H1 (cell line): ENCODE measurements at regions not wholly inside any gene's neighbourhood (a gene's known extent, or its start where the extent isn't known, plus 50 kb on each side); places are given as distances from the start of the nearest gene placed in this dataset.

Source experiments
- CTCF ChIA-PET: fragments of 300-600 bp; sonication (Branson Sonifier 250); formaldehyde crosslinking; loops from one replicate; lab custom pipeline; 2021; ENCODE audit not compliant: partially characterized antibody; lab: Charles Lee
- POLR2A ChIA-PET: fragments of 300-600 bp; sonication (Branson Sonifier 250); formaldehyde crosslinking; loops from one replicate; lab custom pipeline; 2021; ENCODE audit warnings: inconsistent platforms; ENCODE audit not compliant: partially characterized antibody; lab: Charles Lee
- DNase-seq, 2 experiments: peaks; one replicate each; pipeline versions ENCODE4 v3.0.0 to v3.0.0-alpha.2; 2010 to 2022; ENCODE audit warnings: low spot score in 2 of 2, low read depth in 1 of 2, mixed read lengths in 1 of 2
- FAIRE-seq: peaks from 2 replicates; lab custom pipeline; 2011; peaks lifted over from hg19 to GRCh38; lab: Jason Lieb, UNC
- H2AFZ ChIP-seq: 2 replicates; pipeline ENCODE4 v1.8.1; 2012; ENCODE audit warnings: low read length, inconsistent platforms
- H2AK5ac ChIP-seq: 2 replicates; pipeline ENCODE4 v1.6.1; 2013; ENCODE audit warnings: low read depth, low read length
- H2BK120ac ChIP-seq: replicated peaks from 2 replicates; pipeline ENCODE3; 2013; ENCODE audit warnings: low read depth, low read length, inconsistent platforms
- H2BK12ac ChIP-seq: 2 replicates; pipeline ENCODE4 v1.6.1; 2013; ENCODE audit warnings: low read depth, low read length
- H2BK15ac ChIP-seq: 2 replicates; pipeline ENCODE4 v1.6.1; 2013; ENCODE audit warnings: low read length
- H2BK20ac ChIP-seq: 2 replicates; pipeline ENCODE4 v1.6.1; 2013; ENCODE audit warnings: low read length
- H2BK5ac ChIP-seq: 2 replicates; pipeline ENCODE4 v1.6.1; 2013; ENCODE audit warnings: low read depth, low read length
- H3K14ac ChIP-seq: 2 replicates; pipeline ENCODE4 v1.6.1; 2013; ENCODE audit warnings: inconsistent platforms; ENCODE audit not compliant: insufficient read length
- H3K18ac ChIP-seq: 2 replicates; pipeline ENCODE4 v1.6.1; 2013; ENCODE audit warnings: low read length; ENCODE audit errors: extremely low read depth
- H3K23ac ChIP-seq: 2 replicates; pipeline ENCODE4 v1.6.1; 2013; ENCODE audit warnings: inconsistent platforms; ENCODE audit not compliant: insufficient read length
- H3K23me2 ChIP-seq: 2 replicates; pipeline ENCODE4 v1.6.1; 2013; ENCODE audit warnings: low read depth, low read length
- H3K27ac ChIP-seq: 2 replicates; pipeline ENCODE4 v1.6.1; 2011; ENCODE audit warnings: low read depth, low read length, inconsistent platforms
- H3K27me3 ChIP-seq, 4 experiments: replicated peaks in 1 of 4; 1 replicate in 1 of 4; 2 replicates in 3 of 4; pipeline versions ENCODE4 v1.6.1 to v1.8.1; 2011 to 2013; ENCODE audit warnings: low read length in 3 of 4, mild to moderate bottlenecking in 3 of 4, inconsistent platforms in 2 of 4, mixed read lengths in 2 of 4, moderate library complexity in 1 of 4; ENCODE audit not compliant: control insufficient read depth in 3 of 4, insufficient read depth in 3 of 4; ENCODE audit errors: extremely low read depth in 1 of 4
- H3K36me3 ChIP-seq, 4 experiments: 2 replicates each; pipeline versions ENCODE4 v1.6.1 to v1.8.1; 2011 to 2013; ENCODE audit warnings: mild to moderate bottlenecking in 4 of 4, low read length in 3 of 4, moderate library complexity in 2 of 4, control low read depth in 1 of 4, inconsistent platforms in 1 of 4; ENCODE audit not compliant: insufficient read depth in 4 of 4, control insufficient read depth in 2 of 4
- H3K4ac ChIP-seq: replicated peaks from 2 replicates; pipeline ENCODE3; 2013; ENCODE audit warnings: low read length, low read depth, mixed read lengths, inconsistent platforms; ENCODE audit not compliant: insufficient read length
- H3K4me1 ChIP-seq, 4 experiments: replicated peaks in 1 of 4; 1 replicate in 1 of 4; 2 replicates in 3 of 4; pipeline versions ENCODE4 v1.6.1 to v1.8.1; 2011 to 2013; ENCODE audit warnings: low read length in 3 of 4, inconsistent platforms in 2 of 4, mixed read lengths in 1 of 4; ENCODE audit not compliant: insufficient read depth in 4 of 4, control insufficient read depth in 3 of 4
- H3K4me2 ChIP-seq, 2 experiments: 2 replicates each; pipeline versions ENCODE4 v1.6.1 to v1.8.1; 2011 to 2013; ENCODE audit warnings: low read depth in 2 of 2, low read length in 2 of 2, control low read depth in 1 of 2, inconsistent platforms in 1 of 2, mild to moderate bottlenecking in 1 of 2; ENCODE audit not compliant: insufficient read depth in 1 of 2
- H3K4me3 ChIP-seq, 4 experiments: fragments of 200-600, 300-600 bp in 1 of 4; sonication (generic), shearing (Covaris generic), sonication (Bioruptor Twin) in 1 of 4; 2 replicates each; pipeline versions ENCODE4 v1.5.1 to v1.8.1; 2011 to 2016; ENCODE audit warnings: low read length in 4 of 4, low read depth in 3 of 4, control low read depth in 2 of 4, inconsistent platforms in 2 of 4, mild to moderate bottlenecking in 2 of 4, mixed read lengths in 1 of 4, moderate library complexity in 1 of 4; ENCODE audit not compliant: insufficient read depth in 2 of 4; ENCODE audit errors: extremely low read depth in 1 of 4
- H3K56ac ChIP-seq: replicated peaks from 2 replicates; pipeline ENCODE3; 2013; ENCODE audit warnings: low read depth, mild to moderate bottlenecking, mixed read lengths, low read length, inconsistent platforms; ENCODE audit not compliant: insufficient read length
- H3K79me1 ChIP-seq: 2 replicates; pipeline ENCODE4 v1.6.1; 2013; ENCODE audit warnings: low read depth, low read length, control low read depth
- H3K79me2 ChIP-seq, 2 experiments: 2 replicates each; pipeline versions ENCODE4 v1.6.1 to v1.8.1; 2012 to 2013; ENCODE audit warnings: low read length in 2 of 2, mild to moderate bottlenecking in 2 of 2, inconsistent platforms in 1 of 2; ENCODE audit not compliant: insufficient read depth in 2 of 2, control insufficient read depth in 1 of 2
- H3K9ac ChIP-seq, 4 experiments: replicated peaks in 1 of 4; 1 replicate in 1 of 4; 2 replicates in 3 of 4; pipeline versions ENCODE4 v1.6.1 to v1.8.1; 2011 to 2013; ENCODE audit warnings: low read depth in 3 of 4, low read length in 3 of 4, control low read depth in 2 of 4, mild to moderate bottlenecking in 2 of 4, moderate library complexity in 2 of 4, inconsistent platforms in 1 of 4; ENCODE audit errors: extremely low read depth in 1 of 4
- H3K9me3 ChIP-seq, 2 experiments: 2 replicates each; pipeline versions ENCODE4 v1.6.1 to v1.8.1; 2012 to 2013; ENCODE audit warnings: mild to moderate bottlenecking in 2 of 2, moderate library complexity in 2 of 2, control low read depth in 1 of 2, inconsistent platforms in 1 of 2, low read depth in 1 of 2, low read length in 1 of 2, mixed read lengths in 1 of 2; ENCODE audit not compliant: insufficient read depth in 2 of 2
- H4K20me1 ChIP-seq, 2 experiments: replicated peaks in 1 of 2; 2 replicates each; pipeline versions ENCODE3 to v1.8.1; 2011 to 2013; ENCODE audit warnings: inconsistent platforms in 2 of 2, low read length in 2 of 2, mild to moderate bottlenecking in 1 of 2; ENCODE audit not compliant: insufficient read depth in 2 of 2, control insufficient read depth in 1 of 2
- H4K5ac ChIP-seq: 2 replicates; pipeline ENCODE4 v1.6.1; 2013; ENCODE audit warnings: low read length, low read depth, mixed read lengths, inconsistent platforms; ENCODE audit not compliant: insufficient read length
- H4K8ac ChIP-seq: 2 replicates; pipeline ENCODE4 v1.8.0; 2013; ENCODE audit warnings: mild to moderate bottlenecking, moderate library complexity, low read length, inconsistent platforms; ENCODE audit not compliant: insufficient read depth; ENCODE audit errors: extremely low read depth
- H4K91ac ChIP-seq: replicated peaks from 2 replicates; pipeline ENCODE3; 2013; ENCODE audit warnings: low read length, mixed read lengths, inconsistent platforms; ENCODE audit not compliant: insufficient read length
- E2F6 ChIP-seq: IDR thresholded peaks from 2 replicates; pipeline ENCODE4 v1.6.1; 2012; ENCODE audit warnings: inconsistent platforms
- WGBS, 2 experiments: shearing (Covaris generic) in 1 of 2; methylation state at CpG; one replicate each; pipeline versions ENCODE4 v1.1.6 to v1.1.7; 2013 to 2015; ENCODE audit warnings: low lambda C conversion rate in 2 of 2, mixed read lengths in 2 of 2, inconsistent platforms in 1 of 2, low coverage in 1 of 2, missing lambda C conversion rate in 1 of 2; ENCODE audit not compliant: insufficient replicate concordance in 2 of 2, insufficient coverage in 1 of 2, insufficient read length in 1 of 2; ENCODE audit errors: extremely low coverage in 1 of 2, missing lambda C conversion rate in 1 of 2; 5-methylcytosine and 5-hydroxymethylcytosine counted together

GRCh38 chr20:53783768-53784167, 190.1 kb upstream of the ZNF217 start:
- POLR2A ChIA-PET = interaction anchor here (0.6 kb wide), 1 partner anchor 22 kb away, joined by 3 read pairs; no protein-coding TSS in a partner anchor
- FAIRE-seq = no peak
- peaks cover 0 to 5% (median 3%) of the 10 kb centered on the region in 4 experiments; a peak in 4 of 7 replicates for H3K4me1 ChIP-seq

More at GRCh38 chr20:53783768-53784167, 190.1 kb upstream of the ZNF217 start:
- Histone ChIP-seq H3K9ac (no peak overlapping the region), H3K79me1 (no peaks in the 10 kb centered on the region), H2BK20ac (no peak overlapping the region), H3K79me2 (no peaks in the 10 kb centered on the region), H3K56ac (no peak overlapping the region), H3K18ac (no peak overlapping the region), H2BK12ac (no peak overlapping the region), H3K27me3 (no peaks in the 10 kb centered on the region), H3K27ac (no peak overlapping the region), H3K36me3 (no peaks in the 10 kb centered on the region), H4K20me1 (no peaks in the 10 kb centered on the region), H4K91ac (no peak overlapping the region), H2AK5ac (no peak overlapping the region), H3K4ac (no peak overlapping the region), H3K9me3 (no peaks in the 10 kb centered on the region), H3K4me3 (no peak overlapping the region), H3K23ac (no peak overlapping the region), H2BK15ac (no peak overlapping the region), H2BK5ac (no peak overlapping the region), H4K8ac (no peak overlapping the region), H4K5ac (no peak overlapping the region), H2BK120ac (no peak overlapping the region), H3K23me2 (no peaks in the 10 kb centered on the region; the same call in 1 of the 2 replicates), H3K14ac (no peak overlapping the region), H2AFZ (no peak overlapping the region), H3K4me2 (no peak overlapping the region)
- CTCF ChIA-PET = no interaction called here
- TF ChIP-seq E2F6 = no peak
- DNase-seq = no peak
- 86% methylated on average over 3 of the region's 3 CpGs; no CpG with 5 or more reads in 1 of the 2 experiments for WGBS, 2 experiments
